K562 (cell line): ENCODE measurements at regions not wholly inside any gene's neighbourhood (a gene's known extent, or its start where the extent isn't known, plus 50 kb on each side); places are given as distances from the start of the nearest gene placed in this dataset.

Source experiments
- ATAC-seq: fragments of 200-7000 bp; cut with Tn5 transposase; 3 replicates; pipeline ENCODE4 v1.9.1; 2020; ENCODE audit warnings: moderate library complexity
- BruUV-seq: library from RNA; stranded (reverse); fragments of 400-500 nt; replicated peaks from 2 replicates; lab custom pipeline; 2021; lab: Mats Ljungman, UMichigan
- CTCF ChIA-PET: fragments of 300-600 bp; formaldehyde crosslinking; extraction: SDS; loops from one replicate; lab custom pipeline; 2021; ENCODE audit warnings: low intra/inter-chr PET ratio; lab: Yijun Ruan, JAX
- POLR2A ChIA-PET: fragments of 300-600, 350-650 bp; sonication (Branson Sonifier 250); formaldehyde crosslinking; extraction: SDS; loops from one replicate; lab custom pipeline; 2021; ENCODE audit warnings: antibody characterized with exemption, inconsistent platforms; lab: Yijun Ruan, JAX
- DNase-seq, 4 experiments: peaks; one replicate each; pipeline versions ENCODE4 v3.0.0 to v3.0.0-alpha.2; 2011 to 2018; ENCODE audit warnings: low spot score in 3 of 4, mixed read lengths in 3 of 4; ENCODE audit errors: extremely low read depth in 1 of 4
- FAIRE-seq: peaks from 2 replicates; lab custom pipeline; 2011; peaks lifted over from hg19 to GRCh38; lab: Jason Lieb, UNC
- H2AFZ ChIP-seq: 2 replicates; pipeline ENCODE4 v1.6.0; 2011; ENCODE audit warnings: low read depth, low read length, control low read depth, inconsistent platforms
- H3K27ac ChIP-seq: fragments of 200-600 bp; 3 replicates; pipeline ENCODE4 v1.8.0; 2011; ENCODE audit warnings: low read depth, mild to moderate bottlenecking, control low read depth, inconsistent platforms, low read length, moderate library complexity, mixed read lengths; ENCODE audit errors: extremely low read depth
- H3K27me3 ChIP-seq, 2 experiments: fragments of 300-600 bp in 1 of 2; 2 replicates in 1 of 2; 3 replicates in 1 of 2; pipeline versions ENCODE4 v1.6.0 to v1.8.0; 2011; ENCODE audit warnings: inconsistent platforms in 2 of 2, low read length in 2 of 2, mild to moderate bottlenecking in 1 of 2, mixed read lengths in 1 of 2, moderate library complexity in 1 of 2; ENCODE audit not compliant: control insufficient read depth in 2 of 2, insufficient read depth in 2 of 2
- H3K36me3 ChIP-seq: fragments of 300-600 bp; 3 replicates; pipeline ENCODE4 v1.8.0; 2011; ENCODE audit warnings: mild to moderate bottlenecking, low read length, inconsistent platforms; ENCODE audit not compliant: control insufficient read depth, insufficient read depth
- H3K4me1 ChIP-seq, 2 experiments: fragments of 200-600 bp in 1 of 2; replicated peaks in 1 of 2; 2 replicates in 1 of 2; 3 replicates in 1 of 2; pipeline versions ENCODE4 v1.5.1 to v1.8.0; 2011; ENCODE audit warnings: inconsistent platforms in 2 of 2, low read length in 2 of 2, mild to moderate bottlenecking in 1 of 2, mixed read lengths in 1 of 2, moderate library complexity in 1 of 2; ENCODE audit not compliant: control insufficient read depth in 2 of 2, insufficient read depth in 2 of 2
- H3K4me2 ChIP-seq: 2 replicates; pipeline ENCODE4 v1.6.1; 2011; ENCODE audit warnings: low read length, control low read depth, inconsistent platforms, mixed read lengths; ENCODE audit not compliant: insufficient read depth
- H3K4me3 ChIP-seq: fragments of 200-600 bp; sonication (generic), shearing (Covaris generic); 2 replicates; pipeline ENCODE4 v1.5.1; 2016; ENCODE audit warnings: control low read depth, inconsistent platforms
- H3K79me2 ChIP-seq: fragments of 200-600 bp; 3 replicates; pipeline ENCODE4 v1.8.0; 2011; ENCODE audit warnings: low read length, inconsistent platforms; ENCODE audit not compliant: control insufficient read depth, insufficient read depth
- H3K9ac ChIP-seq, 2 experiments: 2 replicates each; pipeline versions ENCODE4 v1.6.0 to v1.6.1; 2011; ENCODE audit warnings: low read depth in 2 of 2, low read length in 2 of 2, control low read depth in 1 of 2, inconsistent platforms in 1 of 2, mild to moderate bottlenecking in 1 of 2, mixed read lengths in 1 of 2; ENCODE audit not compliant: insufficient read depth in 1 of 2
- H3K9me1 ChIP-seq: one replicate; pipeline ENCODE4 v1.6.0; 2011; ENCODE audit warnings: inconsistent platforms, mild to moderate bottlenecking, low read length, moderate library complexity; ENCODE audit not compliant: control insufficient read depth, insufficient read depth
- H3K9me3 ChIP-seq: replicated peaks from 2 replicates; pipeline ENCODE4 v1.5.1; 2011; ENCODE audit warnings: low read depth, low read length, inconsistent platforms; ENCODE audit not compliant: control insufficient read depth, insufficient read depth
- H4K20me1 ChIP-seq: replicated peaks from 2 replicates; pipeline ENCODE4 v1.6.1; 2011; ENCODE audit warnings: low read length, inconsistent platforms, mixed read lengths; ENCODE audit not compliant: control insufficient read depth, insufficient read depth
- CLOCK ChIP-seq: fragments of 250-450 bp; sonication (Bioruptor Pico); IDR thresholded peaks from 2 replicates; pipeline ENCODE4 v1.4.0; 2020; ENCODE audit warnings: mild to moderate bottlenecking, moderate library complexity, borderline replicate concordance
- MEIS2 ChIP-seq: fragments of 450-650 bp; IDR thresholded peaks from 2 replicates; pipeline ENCODE4 v1.6.1; 2014; ENCODE audit warnings: mild to moderate bottlenecking; ENCODE audit not compliant: partially characterized antibody
- PKNOX1 ChIP-seq: fragments of 450-650 bp; IDR thresholded peaks from 2 replicates; pipeline ENCODE4 v1.6.1; 2016
- WGBS: fragments of 100-300 bp; shearing (Covaris generic); methylation state at CpG from one replicate; pipeline ENCODE4 v1.1.6; 2016; ENCODE audit warnings: low coverage, mixed read lengths; ENCODE audit not compliant: insufficient coverage; ENCODE audit errors: missing lambda C conversion rate; 5-methylcytosine and 5-hydroxymethylcytosine counted together
- in situ Hi-C: fragments of 300-500 bp; cut with MboI; formaldehyde crosslinking; loops from 4 replicates; pipeline ENCODE4 v1.15.0; 2018; ENCODE audit warnings: inconsistent platforms, mixed read lengths
- intact Hi-C: fragments of 100-400 bp; cut with micrococcal nuclease; formaldehyde crosslinking; loops from 2 replicates; pipeline ENCODE4 v1.14.2; 2022

GRCh38 chr13:65453982-65454381 is 1776.2 kb downstream of the PCDH9 start:
- CTCF ChIA-PET: no interaction called here
- ATAC-seq: no peak
- Histone ChIP-seq H3K27ac (no peak overlapping the region), H3K79me2 (no peaks in the 10 kb centered on the region), H3K9ac (no peak overlapping the region), H3K27me3 (no peaks in the 10 kb centered on the region), H3K9me3 (no peaks in the 10 kb centered on the region), H3K4me1 (no peaks in the 10 kb centered on the region), H3K36me3 (no peaks in the 10 kb centered on the region), H4K20me1 (no peaks in the 10 kb centered on the region), H2AFZ (no peak overlapping the region), H3K4me2 (no peak overlapping the region), H3K9me1 (no peaks in the 10 kb centered on the region), H3K4me3 (no peak overlapping the region)
- WGBS: 0% methylated on average over 2 of the region's 2 CpGs
- intact Hi-C loops (no loop called here), in situ Hi-C loops (no loop called here)
- no peak for FAIRE-seq
- TF ChIP-seq MEIS2: peak; percentile 31
- TF ChIP-seq CLOCK (CRISPR knock-in tag): no peak
- peak; percentile 59 for TF ChIP-seq PKNOX1
- no peak for DNase-seq
- BruUV-seq: no TSS peak
- POLR2A ChIA-PET: no interaction called here
